Prostate gland (tissue), 2 donors: ENCODE measurements at regions not wholly inside any gene's neighbourhood (a gene's known extent, or its start where the extent isn't known, plus 50 kb on each side); places are given as distances from the start of the nearest gene placed in this dataset.

ENCODE experiments used
- DNase-seq: peaks from one replicate; pipeline ENCODE4 v3.0.0-alpha.2; 2019; ENCODE audit warnings: low spot score
- H3K27ac ChIP-seq, 2 donors: fragments of 200-600 bp; sonication (generic); 2 replicates each; pipeline ENCODE4 v1.5.1; 2017 to 2019
- H3K27me3 ChIP-seq: fragments of 200-600 bp; sonication (generic); replicated peaks from 2 replicates; pipeline ENCODE4 v1.5.1; 2019; ENCODE audit not compliant: insufficient read depth
- H3K36me3 ChIP-seq, 2 donors: fragments of 200-600 bp; sonication (generic); 1 replicate in 1 of 2; 2 replicates in 1 of 2; pipeline versions ENCODE4 v1.5.1 to v1.8.1; 2017 to 2019
- H3K4me1 ChIP-seq: fragments of 200-600 bp; sonication (generic); replicated peaks from 2 replicates; pipeline ENCODE4 v1.5.1; 2019
- H3K4me3 ChIP-seq, 2 donors: fragments of 200-600 bp; sonication (generic); 2 replicates each; pipeline ENCODE4 v1.5.1; 2017 to 2019
- H3K9me3 ChIP-seq: fragments of 200-600 bp; sonication (generic); 2 replicates; pipeline ENCODE4 v1.5.1; 2017
- CTCF ChIP-seq, 4 experiments: fragments of 200-600 bp in 2 of 4; fragments of 450-650 bp in 2 of 4; sonication (generic) in 2 of 4; IDR thresholded peaks; 1 replicate in 3 of 4; 2 replicates in 1 of 4; pipeline ENCODE4 v1.5.1; 2016 to 2019; ENCODE audit warnings: antibody characterized with exemption in 4 of 4, mild to moderate bottlenecking in 2 of 4, moderate library complexity in 2 of 4
- POLR2A ChIP-seq: fragments of 450-650 bp; IDR thresholded peaks from one replicate; pipeline ENCODE4 v1.6.1; 2016; ENCODE audit warnings: antibody characterized with exemption, mild to moderate bottlenecking
- POLR2AphosphoS5 ChIP-seq: sonication (generic); formaldehyde crosslinking; IDR thresholded peaks from one replicate; pipeline ENCODE4 v1.6.1; 2017; ENCODE audit warnings: antibody characterized with exemption
- WGBS: methylation state at CpG from one replicate; pipeline ENCODE4 v1.1.5; 2018; 5-methylcytosine and 5-hydroxymethylcytosine counted together
- intact Hi-C: fragments of 100-400 bp; cut with DNase I; formaldehyde crosslinking; loops from one replicate; pipeline ENCODE4 v1.14.2; 2022

GRCh38 chr6:21664314-21665109 lies 71.0 kb downstream of the SOX4 start:
- Histone ChIP-seq H3K36me3 (no peaks in the 10 kb centered on the region), H3K4me1 (no peaks in the 10 kb centered on the region), H3K27me3 (no peaks in the 10 kb centered on the region), H3K4me3 (peak overlapping the region; percentile 36 to 37), H3K27ac (peak overlapping the region; percentile 57), H3K9me3 (no peaks in the 10 kb centered on the region)
- WGBS = under 1% methylated on average over 66 of the region's 73 CpGs
- TF ChIP-seq POLR2A (no peak), POLR2AphosphoS5 (no peak), CTCF (IDR thresholded peaks at IDR 0.05) (no peak)
- intact Hi-C loops = loop anchor here (5.0 to 10.0 kb wide), 4 partner anchors 67 to 483 kb away; no protein-coding TSS in a partner anchor
- peak; percentile 20 for DNase-seq

GRCh38 chr6:21665110-21665391 lies 71.5 kb downstream of the SOX4 start:
- H3K9me3 ChIP-seq = no peaks in the 10 kb centered on the region
- no peaks in the 10 kb centered on the region for H3K36me3 ChIP-seq
- 6% methylated on average over 9 of the region's 9 CpGs for whole genome bisulfite sequencing
- TF ChIP-seq POLR2A (no peak), POLR2AphosphoS5 (no peak), CTCF (IDR thresholded peaks at IDR 0.05) (no peak)
- H3K27ac ChIP-seq = peak overlapping the region; percentile 1 to 57
- H3K27me3 ChIP-seq = no peaks in the 10 kb centered on the region
- intact Hi-C loops = loop anchor here (5.0 to 10.0 kb wide), 3 partner anchors 68 to 270 kb away; no protein-coding TSS in a partner anchor
- DNase-seq = no peak
- peak overlapping the region; percentile 36 to 37 for H3K4me3 ChIP-seq
- H3K4me1 ChIP-seq = no peaks in the 10 kb centered on the region

GRCh38 chr6:21665392-21666200 lies 72.0 kb downstream of the SOX4 start:
- 2% methylated on average over 36 of the region's 37 CpGs for WGBS
- Histone ChIP-seq H3K27me3 (no peaks in the 10 kb centered on the region), H3K4me1 (no peaks in the 10 kb centered on the region), H3K9me3 (no peaks in the 10 kb centered on the region), H3K36me3 (no peaks in the 10 kb centered on the region), H3K4me3 (peak overlapping the region; percentile 36 to 37), H3K27ac (peak overlapping the region; percentile 57)
- no peak for TF ChIP-seq POLR2A
- no peak for TF ChIP-seq POLR2AphosphoS5
- no peak for TF ChIP-seq CTCF (IDR thresholded peaks at IDR 0.05)
- intact Hi-C loops = loop anchor here (5.0 to 10.0 kb wide), 3 partner anchors 68 to 269 kb away; no protein-coding TSS in a partner anchor
- DNase-seq = no peak

- no peaks in the 10 kb centered on the region for H3K4me1 ChIP-seq
- H3K27me3 ChIP-seq = no peaks in the 10 kb centered on the region
- intact Hi-C loops = loop anchor here (5.0 to 10.0 kb wide), 3 partner anchors 69 to 269 kb away; no protein-coding TSS in a partner anchor
- DNase-seq = no peak
- no peaks in the 10 kb centered on the region for H3K36me3 ChIP-seq
- H3K27ac ChIP-seq = peak overlapping the region; percentile 57
- peak overlapping the region; percentile 36 to 37 for H3K4me3 ChIP-seq
- whole genome bisulfite sequencing = under 1% methylated on average over 33 of the region's 33 CpGs
- no peak for TF ChIP-seq CTCF (IDR thresholded peaks at IDR 0.05)
- no peak for TF ChIP-seq POLR2A
- TF ChIP-seq POLR2AphosphoS5 = no peak
- H3K9me3 ChIP-seq = no peaks in the 10 kb centered on the region
These were observed 72.7 kb downstream of the SOX4 start for GRCh38 chr6:21666201-21666691.
